ELF-1 (cell line): ENCODE measurements at regions not wholly inside any gene's neighbourhood (a gene's known extent, or its start where the extent isn't known, plus 50 kb on each side); places are given as distances from the start of the nearest gene placed in this dataset.
"Not testable (repeated sequence)": the region's sequence is repeated elsewhere in the genome, so short reads cannot be mapped to it uniquely, and the experiment has no call there.

Experiments
- DNase-seq: peaks from one replicate; pipeline ENCODE4 v3.0.0-alpha.2; 2016; ENCODE audit warnings: low read depth, low spot score

GRCh38 chr12:73186272-73186671 lies 914.1 kb downstream of the TRHDE start:
- no peak for DNase-seq

GRCh38 chr12:73187765-73188164 lies 915.6 kb downstream of the TRHDE start:
- no peak for DNase-seq

GRCh38 chr12:73210548-73211204 lies 938.5 kb downstream of the TRHDE start:
- DNase-seq: no peak

GRCh38 chr12:73220951-73221350 lies 948.8 kb downstream of the TRHDE start:
- no peak for DNase-seq

GRCh38 chr12:73221398-73221797 lies 949.2 kb downstream of the TRHDE start:
- no peak for DNase-seq

GRCh38 chr12:73221836-73222235 lies 949.7 kb downstream of the TRHDE start:
- no peak for DNase-seq

GRCh38 chr12:73225371-73225937 lies 953.3 kb downstream of the TRHDE start:
- DNase-seq: no peak

GRCh38 chr12:73225941-73226340 lies 953.8 kb downstream of the TRHDE start:
- no peak for DNase-seq

- no peak for DNase-seq
Observed at GRCh38 chr12:73226593-73226992, 954.4 kb downstream of the TRHDE start.

GRCh38 chr12:73228828-73229227 lies 956.7 kb downstream of the TRHDE start:
- not testable (repeated sequence) for DNase-seq

GRCh38 chr12:73235387-73235786 lies 963.2 kb downstream of the TRHDE start:
- no peak for DNase-seq

- no peak for DNase-seq
Observed at GRCh38 chr12:73240110-73240509, 967.9 kb downstream of the TRHDE start.

GRCh38 chr12:73262788-73263381 lies 990.7 kb downstream of the TRHDE start:
- no peak for DNase-seq

GRCh38 chr12:73266206-73266605 lies 994.0 kb downstream of the TRHDE start:
- peak; percentile 53 for DNase-seq

GRCh38 chr12:73274976-73275375 lies 1002.8 kb downstream of the TRHDE start:
- DNase-seq: no peak

GRCh38 chr12:73277971-73278370 lies 1005.8 kb downstream of the TRHDE start:
- no peak for DNase-seq

- DNase-seq: no peak
Observed at GRCh38 chr12:73301530-73301929, 1029.4 kb downstream of the TRHDE start.

- DNase-seq: no peak
Observed at GRCh38 chr12:73307260-73307659, 1035.1 kb downstream of the TRHDE start.

- DNase-seq: no peak
Observed at GRCh38 chr12:73308079-73308478, 1035.9 kb downstream of the TRHDE start.

- DNase-seq: no peak
Observed at GRCh38 chr12:73308747-73309146, 1036.6 kb downstream of the TRHDE start.

GRCh38 chr12:73321319-73321718 lies 1049.1 kb downstream of the TRHDE start:
- DNase-seq: no peak

- no peak for DNase-seq
Observed at GRCh38 chr12:73321776-73322175, 1049.6 kb downstream of the TRHDE start.
